HL-60 (cell line): ENCODE measurements at regions not wholly inside any gene's neighbourhood (a gene's known extent, or its start where the extent isn't known, plus 50 kb on each side); places are given as distances from the start of the nearest gene placed in this dataset.

Experiments
- CTCF ChIP-seq: IDR thresholded peaks from one replicate; pipeline ENCODE4 v1.5.1; 2011; ENCODE audit warnings: low read length, control low read depth, inconsistent platforms; ENCODE audit not compliant: insufficient read depth
- POLR2AphosphoS5 ChIP-seq: IDR thresholded peaks from 2 replicates; pipeline ENCODE4 v1.6.1; 2012; ENCODE audit warnings: low read depth
- REST ChIP-seq: IDR thresholded peaks from 2 replicates; pipeline ENCODE4 v1.6.1; 2012; ENCODE audit warnings: low read depth; ENCODE audit not compliant: insufficient replicate concordance
- SPI1 ChIP-seq: IDR thresholded peaks from 2 replicates; pipeline ENCODE4 v1.6.1; 2012; ENCODE audit warnings: low read depth, mild to moderate bottlenecking, borderline replicate concordance

GRCh38 chr9:89844535-89844934 is 239.7 kb downstream of the GADD45G start:
- no peak for TF ChIP-seq CTCF
- TF ChIP-seq REST = no peak
- no peak for TF ChIP-seq SPI1
- TF ChIP-seq POLR2AphosphoS5 = no peak
